ENCODE measurements at regions not wholly inside any gene's neighbourhood (a gene's known extent, or its start where the extent isn't known, plus 50 kb on each side); places are given as distances from the start of the nearest gene placed in this dataset.

- DNase-seq (ENCODE audit: low read depth) = no peak
- H3K4me3 ChIP-seq (ENCODE audit: control insufficient read depth, low read depth, low read length) = no peak overlapping the region
- no peak for TF ChIP-seq CTCF (conservative IDR thresholded peaks at IDR 0.05; ENCODE audit: control insufficient read depth, insufficient read depth, low read depth, low read length)
Measured at GRCh38 chr2:42942990-42943493, 150.7 kb upstream of the HAAO start.

- no peak overlapping the region for H3K4me3 ChIP-seq (ENCODE audit: control insufficient read depth, low read depth, low read length)
- DNase-seq (ENCODE audit: low read depth) = no peak
- no peak for TF ChIP-seq CTCF (conservative IDR thresholded peaks at IDR 0.05; ENCODE audit: control insufficient read depth, insufficient read depth, low read depth, low read length)
Measured at GRCh38 chr2:42942214-42942989, 150.0 kb upstream of the HAAO start.

GRCh38 chr2:42941633-42942176, 149.3 kb upstream of the HAAO start:
- no peak for TF ChIP-seq CTCF (conservative IDR thresholded peaks at IDR 0.05; ENCODE audit: control insufficient read depth, insufficient read depth, low read depth, low read length)
- DNase-seq (ENCODE audit: low read depth) = no peak
- no peak overlapping the region for H3K4me3 ChIP-seq (ENCODE audit: control insufficient read depth, low read depth, low read length)

- H3K4me3 ChIP-seq (ENCODE audit: control insufficient read depth, low read depth, low read length) = no peak overlapping the region
- no peak for DNase-seq (ENCODE audit: low read depth)
- TF ChIP-seq CTCF (conservative IDR thresholded peaks at IDR 0.05; ENCODE audit: control insufficient read depth, insufficient read depth, low read depth, low read length) = no peak
Measured at GRCh38 chr2:42939411-42940206, 147.2 kb upstream of the HAAO start.

- no peak for DNase-seq (ENCODE audit: low read depth)
- no peak overlapping the region for H3K4me3 ChIP-seq (ENCODE audit: control insufficient read depth, low read depth, low read length)
- TF ChIP-seq CTCF (conservative IDR thresholded peaks at IDR 0.05; ENCODE audit: control insufficient read depth, insufficient read depth, low read depth, low read length) = no peak
Measured at GRCh38 chr2:42938671-42939370, 146.4 kb upstream of the HAAO start.

GRCh38 chr2:42937171-42937875, 144.9 kb upstream of the HAAO start:
- no peak for TF ChIP-seq CTCF (conservative IDR thresholded peaks at IDR 0.05; ENCODE audit: control insufficient read depth, insufficient read depth, low read depth, low read length)
- no peak for DNase-seq (ENCODE audit: low read depth)

More at GRCh38 chr2:42937171-42937875, 144.9 kb upstream of the HAAO start:
- no peak overlapping the region for H3K4me3 ChIP-seq (ENCODE audit: control insufficient read depth, low read depth, low read length)

Measured in fibroblast of mammary gland (primary cell).